ENCODE measurements at regions not wholly inside any gene's neighbourhood (a gene's known extent, or its start where the extent isn't known, plus 50 kb on each side); places are given as distances from the start of the nearest gene placed in this dataset.

GRCh38 chr15:39131609-39132008 lies 449.3 kb upstream of the THBS1 start:
- DNase-seq, result no peak

GRCh38 chr15:39132070-39132469 lies 448.8 kb upstream of the THBS1 start:
- no peak for DNase-seq

- no peak for DNase-seq
These were observed 447.8 kb upstream of the THBS1 start for GRCh38 chr15:39132954-39133600.

GRCh38 chr15:39134282-39134681 lies 446.6 kb upstream of the THBS1 start:
- DNase-seq, result no peak

- no peak for DNase-seq
These were observed 444.9 kb upstream of the THBS1 start for GRCh38 chr15:39135989-39136388.

- no peak for DNase-seq
These were observed 441.3 kb upstream of the THBS1 start for GRCh38 chr15:39139431-39140059.

GRCh38 chr15:39140060-39140604 lies 440.7 kb upstream of the THBS1 start:
- no peak for DNase-seq

GRCh38 chr15:39142500-39142899 lies 438.4 kb upstream of the THBS1 start:
- no peak for DNase-seq

GRCh38 chr15:39143479-39143878 lies 437.4 kb upstream of the THBS1 start:
- no peak for DNase-seq

GRCh38 chr15:39144051-39144450 lies 436.8 kb upstream of the THBS1 start:
- no peak for DNase-seq

- no peak for DNase-seq
These were observed 436.0 kb upstream of the THBS1 start for GRCh38 chr15:39144613-39145499.

GRCh38 chr15:39145854-39146625 lies 434.8 kb upstream of the THBS1 start:
- DNase-seq, result no peak

- no peak for DNase-seq
These were observed 431.2 kb upstream of the THBS1 start for GRCh38 chr15:39149636-39150150.

GRCh38 chr15:39151545-39151944 lies 429.3 kb upstream of the THBS1 start:
- DNase-seq, result no peak

- no peak for DNase-seq
These were observed 427.7 kb upstream of the THBS1 start for GRCh38 chr15:39153058-39153714.

GRCh38 chr15:39153716-39154115 lies 427.2 kb upstream of the THBS1 start:
- no peak for DNase-seq

GRCh38 chr15:39154227-39154638 lies 426.6 kb upstream of the THBS1 start:
- no peak for DNase-seq

- DNase-seq, result no peak
These were observed 426.1 kb upstream of the THBS1 start for GRCh38 chr15:39154776-39155175.

GRCh38 chr15:39156166-39156565 lies 424.7 kb upstream of the THBS1 start:
- DNase-seq, result no peak

- no peak for DNase-seq
These were observed 424.1 kb upstream of the THBS1 start for GRCh38 chr15:39156646-39157250.

- DNase-seq, result no peak
These were observed 423.0 kb upstream of the THBS1 start for GRCh38 chr15:39157882-39158281.

- no peak for DNase-seq
These were observed 421.0 kb upstream of the THBS1 start for GRCh38 chr15:39159833-39160232.

Measured in activated CD4-positive, alpha-beta T cell treated with anti-CD3 and anti-CD28 coated beads for 4 hours (primary cell).